ENCODE measurements at regions not wholly inside any gene's neighbourhood (a gene's known extent, or its start where the extent isn't known, plus 50 kb on each side); places are given as distances from the start of the nearest gene placed in this dataset.

DNA sequence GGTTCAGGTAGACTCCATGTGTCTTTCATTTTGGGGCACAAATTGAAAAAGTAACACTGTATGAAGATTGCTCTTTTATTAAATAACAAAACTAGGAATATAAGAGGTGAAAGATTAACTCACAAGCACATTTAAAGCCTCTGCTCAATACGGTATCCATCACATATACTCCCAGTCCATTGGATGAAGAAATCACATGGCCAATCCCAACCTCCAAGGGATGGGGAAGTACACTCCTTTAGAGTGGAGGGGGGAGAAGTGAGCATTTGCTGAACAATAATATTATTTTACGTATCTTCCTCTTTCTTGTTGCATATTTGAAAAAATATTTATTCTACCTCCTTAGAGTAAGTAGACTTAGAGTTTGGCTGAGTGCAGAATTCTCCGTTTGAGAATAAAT, 316.5 kb downstream of the LMX1A start:
- TF ChIP-seq, protein P1, sequence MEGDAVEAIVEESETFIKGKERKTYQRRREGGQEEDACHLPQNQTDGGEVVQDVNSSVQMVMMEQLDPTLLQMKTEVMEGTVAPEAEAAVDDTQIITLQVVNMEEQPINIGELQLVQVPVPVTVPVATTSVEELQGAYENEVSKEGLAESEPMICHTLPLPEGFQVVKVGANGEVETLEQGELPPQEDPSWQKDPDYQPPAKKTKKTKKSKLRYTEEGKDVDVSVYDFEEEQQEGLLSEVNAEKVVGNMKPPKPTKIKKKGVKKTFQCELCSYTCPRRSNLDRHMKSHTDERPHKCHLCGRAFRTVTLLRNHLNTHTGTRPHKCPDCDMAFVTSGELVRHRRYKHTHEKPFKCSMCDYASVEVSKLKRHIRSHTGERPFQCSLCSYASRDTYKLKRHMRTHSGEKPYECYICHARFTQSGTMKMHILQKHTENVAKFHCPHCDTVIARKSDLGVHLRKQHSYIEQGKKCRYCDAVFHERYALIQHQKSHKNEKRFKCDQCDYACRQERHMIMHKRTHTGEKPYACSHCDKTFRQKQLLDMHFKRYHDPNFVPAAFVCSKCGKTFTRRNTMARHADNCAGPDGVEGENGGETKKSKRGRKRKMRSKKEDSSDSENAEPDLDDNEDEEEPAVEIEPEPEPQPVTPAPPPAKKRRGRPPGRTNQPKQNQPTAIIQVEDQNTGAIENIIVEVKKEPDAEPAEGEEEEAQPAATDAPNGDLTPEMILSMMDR (IDR thresholded peaks at IDR 0.05; ENCODE audit: low read depth, low read length, poor library complexity, severe bottlenecking) = no peak
- TF ChIP-seq EZH2phosphoT487 (IDR thresholded peaks at IDR 0.05; ENCODE audit: borderline replicate concordance, low read length) = no peak
